ENCODE measurements at regions not wholly inside any gene's neighbourhood (a gene's known extent, or its start where the extent isn't known, plus 50 kb on each side); places are given as distances from the start of the nearest gene placed in this dataset.

GRCh38 chr15:87450314-87450713 lies 806.2 kb downstream of the NTRK3 start:
- Histone ChIP-seq H3K36me3 (ENCODE audit: control insufficient read depth, insufficient read depth, low read length) (no peaks in the 10 kb centered on the region), H3K27ac (ENCODE audit: low read depth, low read length, severe bottlenecking) (no peak overlapping the region), H3K4me1 (ENCODE audit: control insufficient read depth, insufficient read depth, low read length, poor library complexity, severe bottlenecking) (no peaks in the 10 kb centered on the region), H3K4me3 (ENCODE audit: extremely low read depth, insufficient read depth, low read length, poor library complexity, severe bottlenecking) (no peak overlapping the region), H3K9me3 (ENCODE audit: control insufficient read depth, low read length) (no peaks in the 10 kb centered on the region)
- WGBS, 2 experiments (ENCODE audit: insufficient coverage in 2 of 2): no CpG with 5 or more reads among the region's 1 CpG

DNA sequence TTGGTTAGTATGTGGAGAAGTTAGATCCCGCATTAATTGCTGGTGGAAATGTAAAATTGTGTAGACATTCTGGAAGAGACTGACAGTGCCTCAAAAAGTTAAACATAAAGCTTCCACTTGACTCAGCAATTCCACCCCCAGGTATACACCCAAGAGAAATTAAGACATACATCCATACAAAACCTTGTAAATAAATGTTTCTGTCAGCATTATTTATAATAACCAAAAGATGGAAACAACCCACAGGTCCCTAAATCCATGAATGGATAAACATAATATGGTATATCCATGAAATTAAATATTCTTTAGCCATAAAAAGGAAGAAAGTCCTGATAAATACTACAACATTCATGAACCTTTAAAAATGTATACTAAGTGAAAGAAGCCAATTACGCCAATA lies 817.4 kb downstream of the NTRK3 start:
- H3K9me3 ChIP-seq (ENCODE audit: control insufficient read depth, low read length): peaks cover 4% of the 10 kb centered on the region
- no peaks in the 10 kb centered on the region for H3K36me3 ChIP-seq (ENCODE audit: control insufficient read depth, insufficient read depth, low read length)
- WGBS, 2 experiments (ENCODE audit: insufficient coverage in 2 of 2): no CpG with 5 or more reads among the region's 2 CpGs
- H3K27ac ChIP-seq (ENCODE audit: low read depth, low read length, severe bottlenecking): no peak overlapping the region
- H3K4me3 ChIP-seq (ENCODE audit: extremely low read depth, insufficient read depth, low read length, poor library complexity, severe bottlenecking): no peak overlapping the region
- no peaks in the 10 kb centered on the region for H3K4me1 ChIP-seq (ENCODE audit: control insufficient read depth, insufficient read depth, low read length, poor library complexity, severe bottlenecking)

DNA sequence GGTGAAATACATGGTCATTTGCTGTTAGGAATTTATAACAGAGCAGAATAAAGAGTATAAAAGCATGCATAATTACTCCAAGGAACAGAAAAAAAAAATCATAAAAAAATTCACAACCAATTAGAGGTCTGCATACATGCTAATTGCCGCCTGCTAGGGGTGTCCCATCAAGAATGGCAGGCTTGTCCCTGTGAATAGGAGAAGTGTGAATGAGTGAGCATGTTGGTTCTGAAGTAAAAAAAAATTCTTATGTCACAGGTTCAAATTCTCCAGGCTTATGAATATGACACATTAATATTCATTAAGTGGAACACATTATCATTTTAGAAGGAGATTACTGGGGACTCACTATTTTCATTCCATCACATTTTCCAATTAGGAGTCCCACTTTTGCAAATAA lies 822.7 kb downstream of the NTRK3 start:
- H3K4me3 ChIP-seq (ENCODE audit: extremely low read depth, insufficient read depth, low read length, poor library complexity, severe bottlenecking): no peak overlapping the region
- H3K4me1 ChIP-seq (ENCODE audit: control insufficient read depth, insufficient read depth, low read length, poor library complexity, severe bottlenecking): no peaks in the 10 kb centered on the region
- H3K36me3 ChIP-seq (ENCODE audit: control insufficient read depth, insufficient read depth, low read length): no peaks in the 10 kb centered on the region
- H3K9me3 ChIP-seq (ENCODE audit: control insufficient read depth, low read length): peaks cover 4% of the 10 kb centered on the region
- no CpG with 5 or more reads among the region's 1 CpG for WGBS, 2 experiments (ENCODE audit: insufficient coverage in 2 of 2)
- no peak overlapping the region for H3K27ac ChIP-seq (ENCODE audit: low read depth, low read length, severe bottlenecking)

- Histone ChIP-seq H3K27ac (ENCODE audit: low read depth, low read length, severe bottlenecking) (no peak overlapping the region), H3K4me3 (ENCODE audit: extremely low read depth, insufficient read depth, low read length, poor library complexity, severe bottlenecking) (no peak overlapping the region)
- WGBS, 2 experiments (ENCODE audit: insufficient coverage in 2 of 2): no CpG with 5 or more reads among the region's 1 CpG
Observed at GRCh38 chr15:87429754-87430153, 826.8 kb downstream of the NTRK3 start.

GRCh38 chr15:87420017-87420416 lies 836.5 kb downstream of the NTRK3 start:
- Histone ChIP-seq H3K27ac (ENCODE audit: low read depth, low read length, severe bottlenecking) (no peak overlapping the region), H3K4me1 (ENCODE audit: control insufficient read depth, insufficient read depth, low read length, poor library complexity, severe bottlenecking) (no peaks in the 10 kb centered on the region), H3K9me3 (ENCODE audit: control insufficient read depth, low read length) (no peaks in the 10 kb centered on the region), H3K4me3 (ENCODE audit: extremely low read depth, insufficient read depth, low read length, poor library complexity, severe bottlenecking) (no peak overlapping the region), H3K36me3 (ENCODE audit: control insufficient read depth, insufficient read depth, low read length) (no peaks in the 10 kb centered on the region)
- 100% methylated on average over 1 of the region's 2 CpGs; no CpG with 5 or more reads in 1 of the 2 experiments for WGBS, 2 experiments (ENCODE audit: insufficient coverage in 2 of 2)

More at GRCh38 chr15:87429754-87430153, 826.8 kb downstream of the NTRK3 start:
- no peaks in the 10 kb centered on the region for H3K36me3 ChIP-seq (ENCODE audit: control insufficient read depth, insufficient read depth, low read length)
- no peaks in the 10 kb centered on the region for H3K4me1 ChIP-seq (ENCODE audit: control insufficient read depth, insufficient read depth, low read length, poor library complexity, severe bottlenecking)
- H3K9me3 ChIP-seq (ENCODE audit: control insufficient read depth, low read length): no peaks in the 10 kb centered on the region

DNA sequence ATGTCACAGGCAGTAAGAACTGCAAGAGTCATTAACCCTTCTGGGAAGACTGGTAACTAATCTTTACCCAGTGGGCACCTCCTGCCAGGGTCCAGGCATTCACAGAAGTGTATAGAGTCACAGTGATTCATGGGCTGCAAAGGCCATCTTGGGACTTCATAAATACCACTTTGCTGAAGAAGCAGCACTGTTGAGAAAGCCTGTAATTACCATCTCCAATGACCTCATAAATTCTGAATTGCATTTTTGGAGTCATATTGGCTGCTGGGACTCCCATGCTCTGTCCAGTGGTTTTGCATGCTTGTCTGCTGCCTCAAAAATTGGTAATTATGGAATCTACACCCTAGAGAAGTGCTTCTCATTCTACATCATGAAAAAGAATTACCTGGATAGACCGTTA lies 837.2 kb downstream of the NTRK3 start:
- Histone ChIP-seq H3K27ac (ENCODE audit: low read depth, low read length, severe bottlenecking) (no peak overlapping the region), H3K4me1 (ENCODE audit: control insufficient read depth, insufficient read depth, low read length, poor library complexity, severe bottlenecking) (no peaks in the 10 kb centered on the region), H3K36me3 (ENCODE audit: control insufficient read depth, insufficient read depth, low read length) (no peaks in the 10 kb centered on the region), H3K9me3 (ENCODE audit: control insufficient read depth, low read length) (no peaks in the 10 kb centered on the region), H3K4me3 (ENCODE audit: extremely low read depth, insufficient read depth, low read length, poor library complexity, severe bottlenecking) (no peak overlapping the region)
- WGBS, 2 experiments (ENCODE audit: insufficient coverage in 2 of 2): 57 to 60% methylated on average over 1 of the region's 1 CpG

DNA sequence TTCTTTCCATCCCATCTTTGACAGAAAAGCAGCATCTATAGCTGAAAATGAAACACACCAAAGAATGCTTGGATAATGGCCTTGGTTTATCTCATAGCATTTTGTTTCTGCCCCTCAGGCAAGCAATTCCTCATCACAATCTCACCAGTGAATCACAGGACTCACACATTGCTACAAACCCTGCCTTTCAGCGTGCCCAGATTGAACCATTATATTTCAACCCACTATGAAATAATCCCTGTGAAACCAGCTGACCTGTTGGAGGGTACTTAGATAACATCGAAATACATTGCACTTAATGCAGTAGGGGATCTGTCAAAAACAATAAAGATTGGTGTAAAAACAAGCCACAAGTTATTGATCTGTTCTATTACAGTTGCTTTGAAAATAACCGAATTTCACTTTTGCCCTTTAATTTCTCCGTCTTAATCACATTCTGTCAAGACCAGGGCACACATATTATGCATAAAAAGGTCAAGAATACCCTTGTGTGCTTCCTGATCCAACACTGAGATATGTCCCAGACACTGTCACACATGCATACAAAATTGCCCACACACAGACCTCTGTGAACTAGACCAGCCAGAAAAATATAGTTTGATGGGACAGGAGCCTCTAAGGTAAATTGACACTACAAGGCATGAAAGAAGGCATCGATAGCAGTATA lies 839.8 kb downstream of the NTRK3 start:
- no peaks in the 10 kb centered on the region for H3K9me3 ChIP-seq (ENCODE audit: control insufficient read depth, low read length)
- 58 to 100% methylated on average over 2 to 4 of the region's 5 CpGs for WGBS, 2 experiments (ENCODE audit: insufficient coverage in 2 of 2)

DNA sequence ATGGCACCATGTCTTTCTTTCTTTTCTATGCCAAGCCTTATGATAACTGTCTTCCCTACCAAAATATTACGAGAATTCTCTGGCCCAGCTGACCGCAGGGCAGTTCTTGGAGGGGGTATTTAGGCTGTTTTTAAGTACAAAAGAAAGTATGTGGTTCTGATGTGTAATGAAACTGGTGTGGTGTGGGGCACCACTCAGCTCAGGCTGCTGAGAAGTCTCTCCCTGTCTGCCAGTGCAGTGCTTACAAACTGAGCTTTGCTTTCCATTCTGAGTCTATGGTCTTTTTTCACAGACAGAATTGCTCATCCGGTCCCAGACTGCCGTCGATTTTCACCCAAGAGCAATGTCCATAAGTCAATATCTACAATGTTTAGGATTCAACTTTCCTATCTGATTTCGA lies 847.6 kb downstream of the NTRK3 start:
- WGBS, 2 experiments (ENCODE audit: insufficient coverage in 2 of 2): 76 to 78% methylated on average over 2 to 3 of the region's 6 CpGs
- Histone ChIP-seq H3K27ac (ENCODE audit: low read depth, low read length, severe bottlenecking) (no peak overlapping the region), H3K4me3 (ENCODE audit: extremely low read depth, insufficient read depth, low read length, poor library complexity, severe bottlenecking) (no peak overlapping the region), H3K36me3 (ENCODE audit: control insufficient read depth, insufficient read depth, low read length) (no peaks in the 10 kb centered on the region), H3K4me1 (ENCODE audit: control insufficient read depth, insufficient read depth, low read length, poor library complexity, severe bottlenecking) (no peaks in the 10 kb centered on the region), H3K9me3 (ENCODE audit: control insufficient read depth, low read length) (no peaks in the 10 kb centered on the region)

More for the DNA sequence above, 839.8 kb downstream of the NTRK3 start:
- H3K36me3 ChIP-seq (ENCODE audit: control insufficient read depth, insufficient read depth, low read length): no peaks in the 10 kb centered on the region
- H3K4me3 ChIP-seq (ENCODE audit: extremely low read depth, insufficient read depth, low read length, poor library complexity, severe bottlenecking): no peak overlapping the region
- H3K4me1 ChIP-seq (ENCODE audit: control insufficient read depth, insufficient read depth, low read length, poor library complexity, severe bottlenecking): no peaks in the 10 kb centered on the region
- no peak overlapping the region for H3K27ac ChIP-seq (ENCODE audit: low read depth, low read length, severe bottlenecking)

DNA sequence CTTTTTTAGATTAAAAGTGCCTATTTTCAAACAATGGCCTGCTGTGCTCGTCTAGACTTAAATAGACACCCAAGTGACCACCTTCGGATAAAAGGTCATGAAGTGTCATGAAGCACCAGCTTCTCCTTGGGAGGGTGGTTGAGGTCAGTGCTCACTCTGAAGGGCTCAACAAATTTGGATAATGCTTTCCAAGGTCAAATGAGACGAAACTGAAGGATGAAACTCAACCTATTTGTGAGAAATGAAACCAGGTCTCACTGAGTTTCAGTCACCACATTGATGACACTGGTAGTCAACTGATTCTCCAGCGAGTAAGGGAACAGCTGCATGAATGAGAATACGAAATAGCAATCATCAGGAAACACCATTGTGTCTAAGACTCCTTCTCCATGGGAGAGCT lies 852.6 kb downstream of the NTRK3 start:
- Histone ChIP-seq H3K4me1 (ENCODE audit: control insufficient read depth, insufficient read depth, low read length, poor library complexity, severe bottlenecking) (no peaks in the 10 kb centered on the region), H3K36me3 (ENCODE audit: control insufficient read depth, insufficient read depth, low read length) (no peaks in the 10 kb centered on the region), H3K9me3 (ENCODE audit: control insufficient read depth, low read length) (no peaks in the 10 kb centered on the region), H3K27ac (ENCODE audit: low read depth, low read length, severe bottlenecking) (no peak overlapping the region), H3K4me3 (ENCODE audit: extremely low read depth, insufficient read depth, low read length, poor library complexity, severe bottlenecking) (no peak overlapping the region)
- WGBS, 2 experiments (ENCODE audit: insufficient coverage in 2 of 2): 85 to 88% methylated on average over 5 of the region's 5 CpGs

- Histone ChIP-seq H3K27ac (ENCODE audit: low read depth, low read length, severe bottlenecking) (no peak overlapping the region), H3K4me3 (ENCODE audit: extremely low read depth, insufficient read depth, low read length, poor library complexity, severe bottlenecking) (no peak overlapping the region), H3K4me1 (ENCODE audit: control insufficient read depth, insufficient read depth, low read length, poor library complexity, severe bottlenecking) (no peaks in the 10 kb centered on the region), H3K9me3 (ENCODE audit: control insufficient read depth, low read length) (no peaks in the 10 kb centered on the region), H3K36me3 (ENCODE audit: control insufficient read depth, insufficient read depth, low read length) (no peaks in the 10 kb centered on the region)
- 76 to 78% methylated on average over 3 of the region's 5 CpGs for WGBS, 2 experiments (ENCODE audit: insufficient coverage in 2 of 2)
Observed at GRCh38 chr15:87401973-87402372, 854.6 kb downstream of the NTRK3 start.

GRCh38 chr15:87394676-87395075 lies 861.9 kb downstream of the NTRK3 start:
- Histone ChIP-seq H3K36me3 (ENCODE audit: control insufficient read depth, insufficient read depth, low read length) (no peaks in the 10 kb centered on the region), H3K4me3 (ENCODE audit: extremely low read depth, insufficient read depth, low read length, poor library complexity, severe bottlenecking) (no peak overlapping the region), H3K9me3 (ENCODE audit: control insufficient read depth, low read length) (peaks cover 4% of the 10 kb centered on the region), H3K27ac (ENCODE audit: low read depth, low read length, severe bottlenecking) (no peak overlapping the region), H3K4me1 (ENCODE audit: control insufficient read depth, insufficient read depth, low read length, poor library complexity, severe bottlenecking) (no peaks in the 10 kb centered on the region)
- 80% methylated on average over 1 of the region's 3 CpGs; no CpG with 5 or more reads in 1 of the 2 experiments for WGBS, 2 experiments (ENCODE audit: insufficient coverage in 2 of 2)

Measured in mesodermal cell (in vitro differentiated cells).